Skeletal muscle cell (primary cell): ENCODE measurements at regions not wholly inside any gene's neighbourhood (a gene's known extent, or its start where the extent isn't known, plus 50 kb on each side); places are given as distances from the start of the nearest gene placed in this dataset.
"Not testable (repeated sequence)": the region's sequence is repeated elsewhere in the genome, so short reads cannot be mapped to it uniquely, and the experiment has no call there.

ENCODE experiments used
- DNase-seq: peaks from one replicate; pipeline ENCODE4 v3.0.0-alpha.2; 2010; ENCODE audit warnings: low read depth
- H3K4me3 ChIP-seq: 2 replicates; pipeline ENCODE4 v1.5.1; 2011; ENCODE audit warnings: low read depth, mild to moderate bottlenecking, control low read depth, low read length, moderate library complexity

- no peak for DNase-seq
- H3K4me3 ChIP-seq = no peak overlapping the region
These were observed 156.2 kb upstream of the JARID2 start for GRCh38 chr6:15089569-15090144.

DNA sequence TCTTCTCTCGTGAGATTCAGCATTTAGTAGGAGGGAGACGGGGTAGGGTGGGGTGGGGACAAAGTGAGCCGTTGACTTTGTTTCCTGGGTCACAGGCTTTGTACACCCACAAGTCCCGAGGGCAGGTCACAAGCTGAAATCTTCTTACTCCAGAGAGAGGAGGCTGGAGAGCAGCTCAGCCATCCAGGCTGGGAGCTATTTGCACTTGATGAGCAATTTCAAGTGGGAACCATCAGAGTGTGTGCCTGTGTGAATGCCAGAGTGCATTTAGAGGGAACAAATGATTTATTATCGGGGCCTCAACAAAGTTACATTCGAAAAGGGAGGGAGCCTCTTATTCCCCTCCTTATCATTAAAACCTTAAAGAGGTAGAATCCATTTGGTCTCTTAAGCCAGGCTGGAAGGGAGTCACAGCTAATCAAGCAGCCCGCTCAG is 155.7 kb upstream of the JARID2 start:
- H3K4me3 ChIP-seq = no peak overlapping the region
- no peak for DNase-seq

DNA sequence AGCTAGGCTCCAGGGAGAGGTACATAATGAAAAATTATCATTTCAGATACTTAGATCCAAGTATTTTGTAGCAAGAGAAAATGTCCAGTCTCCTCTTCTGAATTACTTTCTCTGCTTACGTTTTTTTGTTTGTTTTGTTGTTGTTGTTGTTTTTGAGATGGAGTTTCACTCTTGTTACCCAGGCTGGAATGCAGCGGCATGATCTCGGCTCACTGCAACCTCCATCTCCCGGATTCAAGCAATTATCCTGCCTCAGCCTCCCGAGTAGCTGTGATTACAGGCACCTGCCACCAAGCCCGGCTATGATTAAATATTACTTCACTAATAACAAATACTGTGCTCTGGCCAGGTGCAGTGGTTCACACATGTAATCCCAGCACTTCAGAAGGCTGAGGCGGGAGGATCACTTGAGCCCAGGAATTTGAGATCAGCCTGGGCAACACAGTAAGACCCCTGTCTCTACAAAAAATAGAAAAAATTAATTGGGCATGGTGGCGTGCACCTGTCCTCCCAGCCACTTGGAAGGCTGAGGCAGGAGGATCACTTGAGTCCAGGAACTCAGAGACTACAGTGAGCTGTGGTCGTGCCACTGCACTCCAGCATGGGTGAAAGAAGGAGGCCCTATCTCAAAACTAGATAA is 155.0 kb upstream of the JARID2 start:
- no peak for DNase-seq
- no peak overlapping the region for H3K4me3 ChIP-seq

DNA sequence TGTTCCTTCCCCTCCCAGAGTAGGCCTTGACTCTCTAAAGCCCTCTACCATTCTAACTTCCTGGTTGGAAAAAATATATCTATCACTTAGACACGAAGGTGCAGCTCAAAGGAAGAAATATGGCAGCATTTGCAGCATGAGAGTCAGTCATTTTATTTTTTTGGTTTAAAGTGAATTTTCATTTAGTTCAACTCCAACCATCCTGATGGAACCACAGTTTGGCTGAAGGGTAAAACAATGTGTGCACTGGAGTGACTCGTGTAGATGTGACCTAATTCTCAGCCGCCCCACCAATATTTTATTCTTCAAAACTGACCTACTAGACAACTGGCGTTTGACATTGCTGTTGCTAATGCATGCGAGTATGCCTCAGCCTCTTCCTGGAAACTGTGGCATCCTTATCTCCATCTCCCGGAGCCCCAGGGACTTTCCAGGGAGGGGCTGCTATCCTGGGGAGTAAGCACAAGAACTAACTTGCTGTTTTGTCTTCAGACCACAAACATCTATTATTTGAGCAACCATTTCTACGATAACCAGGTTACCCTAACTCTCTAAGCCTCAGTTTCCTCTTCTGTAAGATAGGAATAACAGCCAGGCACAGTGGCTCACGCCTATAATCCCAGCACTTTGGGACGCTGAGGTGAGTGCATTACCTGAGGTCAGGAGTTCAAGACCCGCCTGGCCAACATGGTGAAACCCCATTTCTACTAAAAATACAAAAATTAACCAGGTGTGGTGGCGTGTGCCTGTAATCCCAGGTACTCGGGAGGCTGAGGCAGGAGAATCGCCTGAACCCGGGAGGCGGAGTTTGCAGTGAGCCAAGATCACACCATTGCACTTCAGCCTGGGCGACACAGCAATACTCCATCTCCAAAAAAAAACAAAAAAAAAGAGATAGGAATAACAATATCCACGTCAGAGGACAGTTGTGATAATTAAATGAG is 148.7 kb upstream of the JARID2 start:
- no peak for DNase-seq
- no peak overlapping the region for H3K4me3 ChIP-seq

DNA sequence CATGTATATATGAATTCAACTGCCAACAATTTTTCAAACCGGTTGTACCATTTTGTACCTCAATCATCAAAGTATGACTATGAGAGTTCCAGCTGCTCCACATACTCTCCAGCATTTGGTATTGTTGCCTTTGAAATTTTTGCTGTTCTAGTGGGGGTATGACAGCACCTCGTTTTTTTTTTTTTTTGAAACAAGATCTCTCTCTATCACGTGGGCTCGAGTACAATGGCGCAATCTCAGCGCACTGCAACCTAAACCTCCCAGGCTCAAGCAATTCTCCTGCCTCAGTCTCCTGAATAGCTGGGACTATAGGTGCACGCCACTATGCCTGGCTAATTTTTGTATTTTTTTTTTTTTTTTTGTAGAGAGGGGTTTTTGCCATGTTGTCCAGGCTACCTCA is 144.7 kb upstream of the JARID2 start:
- DNase-seq = no peak
- H3K4me3 ChIP-seq = no peak overlapping the region

- H3K4me3 ChIP-seq = no peak overlapping the region
- DNase-seq = no peak
These were observed 143.6 kb upstream of the JARID2 start for GRCh38 chr6:15102241-15102640.

DNA sequence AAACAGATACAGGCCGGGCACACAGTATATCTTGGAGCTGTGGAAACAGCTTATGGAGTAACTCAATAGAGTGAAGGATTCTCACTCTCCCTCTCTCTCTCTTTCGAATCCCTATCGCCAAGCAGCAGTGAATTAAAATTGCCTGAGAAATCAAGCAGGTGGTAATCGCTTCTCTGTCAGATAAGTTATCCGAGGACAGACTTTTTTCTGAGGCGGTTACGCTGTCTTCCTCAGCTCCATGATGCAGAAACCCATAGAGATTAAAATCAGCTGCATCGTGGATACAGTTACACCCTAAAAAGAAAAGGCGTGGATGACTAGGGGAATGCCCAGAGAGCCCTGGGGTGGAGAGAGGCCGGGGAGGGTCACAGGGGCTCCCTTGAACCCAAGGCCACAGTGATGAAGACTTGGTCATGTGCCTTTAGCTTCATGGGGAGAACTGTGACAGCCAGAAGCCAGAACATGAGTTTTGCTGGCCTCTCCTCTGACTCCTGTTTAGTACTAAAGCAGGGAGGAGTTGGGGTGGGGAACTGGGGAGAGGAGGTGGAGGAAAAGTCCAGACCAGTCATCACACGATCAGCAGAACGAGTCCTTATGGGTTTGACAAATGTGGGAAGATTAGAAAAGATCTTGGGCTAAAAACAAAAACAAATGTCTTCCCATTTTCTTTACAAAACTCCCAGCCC is 138.8 kb upstream of the JARID2 start:
- no peak for DNase-seq
- no peak overlapping the region for H3K4me3 ChIP-seq

DNA sequence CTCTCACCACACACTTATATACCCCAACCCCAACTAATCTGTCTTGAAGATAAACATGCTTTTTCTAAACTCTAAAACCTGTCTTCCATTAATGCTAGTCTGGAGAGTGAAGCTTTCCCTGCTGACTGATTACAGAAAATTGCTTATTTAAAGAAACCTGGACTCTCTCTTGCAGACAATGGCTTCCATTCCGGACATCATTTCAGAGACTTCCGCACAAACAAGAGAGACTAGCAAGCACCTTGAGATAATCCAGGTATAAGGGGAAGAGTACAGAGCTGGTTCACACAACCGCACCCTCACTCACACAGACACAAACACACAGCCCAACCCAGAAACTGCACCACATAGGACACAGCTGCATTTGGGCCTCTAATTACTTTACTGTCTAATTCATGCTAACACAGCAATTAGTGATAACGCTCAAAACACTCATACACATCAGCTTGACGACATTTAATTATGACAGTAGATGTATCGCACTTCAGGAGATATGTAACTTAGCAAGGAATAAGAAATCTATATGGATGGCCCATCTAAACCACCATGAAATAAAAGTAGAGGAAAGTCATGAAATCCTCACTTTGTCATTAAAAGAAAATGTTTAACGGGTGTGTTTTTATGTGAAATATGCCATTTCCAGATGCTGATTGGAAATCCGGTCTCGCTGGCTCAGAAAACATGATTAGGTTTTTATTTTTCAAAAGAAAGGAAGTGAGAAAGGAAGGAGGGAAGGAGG is 138.1 kb upstream of the JARID2 start:
- no peak for DNase-seq
- H3K4me3 ChIP-seq = no peak overlapping the region

- DNase-seq = no peak
- H3K4me3 ChIP-seq = no peak overlapping the region
These were observed 137.5 kb upstream of the JARID2 start for GRCh38 chr6:15108383-15108715.

DNA sequence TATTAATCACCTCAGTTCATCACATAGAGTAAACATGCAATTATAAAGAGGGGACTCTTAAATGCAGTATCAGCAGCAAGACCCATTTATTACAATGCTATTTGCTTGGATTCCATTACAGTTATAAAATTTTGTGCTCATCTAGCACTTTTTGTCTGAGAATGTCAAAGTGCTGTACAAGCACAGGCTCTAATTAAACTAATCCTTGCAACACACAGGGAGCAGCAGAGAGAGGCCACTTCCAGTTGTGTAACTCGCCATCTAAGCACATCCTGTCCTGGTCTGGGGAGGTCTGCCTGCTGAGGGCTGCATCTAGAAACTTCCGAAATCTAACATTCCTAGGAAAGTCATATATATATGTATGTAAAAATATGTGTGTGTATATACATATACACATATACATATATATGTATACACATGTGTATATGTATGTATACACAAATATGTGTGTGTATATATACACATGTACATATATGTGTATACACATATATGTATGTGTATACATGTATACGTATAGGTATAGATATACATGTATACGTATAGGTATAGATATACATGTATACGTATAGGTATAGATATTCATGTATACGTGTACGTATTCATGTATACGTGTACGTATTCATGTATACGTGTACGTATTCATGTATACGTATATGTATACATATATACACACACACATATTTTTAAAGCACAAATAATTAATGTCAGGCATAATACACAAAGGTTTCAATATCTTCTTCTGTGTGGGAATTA is 136.4 kb upstream of the JARID2 start:
- no peak overlapping the region for H3K4me3 ChIP-seq
- no peak for DNase-seq

DNA sequence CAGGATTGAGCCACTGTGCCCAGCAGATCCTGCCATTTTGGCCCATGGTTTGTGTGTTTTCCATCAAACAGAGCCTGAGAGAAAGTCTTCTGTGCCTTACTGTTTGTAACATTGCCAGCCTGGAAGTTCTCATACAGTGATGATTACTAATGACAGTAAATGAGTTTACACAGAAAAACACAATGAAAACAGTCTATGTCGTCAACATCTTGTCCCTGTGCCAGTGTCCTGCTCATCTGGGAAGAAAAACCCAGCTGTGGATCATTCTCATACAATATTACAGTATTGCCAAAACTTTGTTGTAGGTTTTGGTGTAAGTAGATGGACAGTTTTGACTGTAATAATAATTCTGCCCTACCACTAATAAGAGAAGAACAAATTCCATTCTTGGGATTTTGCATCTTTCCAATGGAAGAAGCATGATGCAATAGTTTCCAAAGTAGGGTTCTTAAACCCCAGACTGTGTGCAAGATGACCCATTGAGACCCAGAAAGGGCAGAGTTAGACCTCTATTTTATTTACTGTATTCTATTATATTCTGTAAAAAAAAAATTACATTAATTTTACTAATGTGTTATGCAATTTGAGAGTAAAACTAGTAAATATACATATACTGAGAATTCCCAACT is 135.0 kb upstream of the JARID2 start:
- no peak overlapping the region for H3K4me3 ChIP-seq
- no peak for DNase-seq

GRCh38 chr6:15111576-15111975 is 134.3 kb upstream of the JARID2 start:
- DNase-seq, H3K4me3 ChIP-seq: not testable (repeated sequence)

DNA sequence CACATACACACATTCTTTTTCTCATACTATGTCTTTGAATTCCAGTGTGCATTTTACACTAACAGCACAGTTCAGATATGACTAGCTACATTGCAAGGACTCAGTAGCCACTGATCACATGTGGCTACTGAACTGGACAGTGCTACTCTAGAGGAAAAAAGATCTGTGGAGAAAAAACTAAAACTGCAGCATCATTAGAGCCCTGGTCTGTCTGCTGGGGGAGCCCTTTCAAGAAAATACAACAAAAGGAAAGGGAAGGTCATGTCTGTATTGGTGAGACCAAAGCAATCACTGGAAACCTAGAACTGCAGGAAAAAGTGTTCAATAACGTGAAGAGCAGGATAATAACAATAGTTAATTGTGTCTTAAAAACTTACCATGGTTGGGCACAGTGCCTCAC is 132.3 kb upstream of the JARID2 start:
- no peak for DNase-seq
- H3K4me3 ChIP-seq = no peak overlapping the region

DNA sequence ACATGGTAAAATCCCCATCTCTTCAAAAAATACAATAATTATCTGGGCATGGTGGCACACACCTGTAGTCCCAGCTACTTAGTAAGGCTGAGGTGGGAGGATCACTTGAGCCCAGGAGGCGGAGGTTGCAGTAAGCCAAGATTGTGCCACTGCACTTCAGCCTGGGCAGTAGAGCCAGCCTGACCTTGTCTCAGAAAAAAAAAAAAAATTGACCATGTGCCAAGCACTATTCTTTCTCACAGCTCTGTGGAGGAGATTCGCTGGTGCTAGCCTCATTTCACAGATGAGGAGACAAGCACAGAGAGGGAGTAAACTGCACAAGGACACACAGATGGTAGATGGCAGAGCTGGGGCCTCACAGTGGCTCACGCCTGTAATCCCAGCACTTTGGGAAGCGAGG is 131.8 kb upstream of the JARID2 start:
- no peak for DNase-seq

DNA sequence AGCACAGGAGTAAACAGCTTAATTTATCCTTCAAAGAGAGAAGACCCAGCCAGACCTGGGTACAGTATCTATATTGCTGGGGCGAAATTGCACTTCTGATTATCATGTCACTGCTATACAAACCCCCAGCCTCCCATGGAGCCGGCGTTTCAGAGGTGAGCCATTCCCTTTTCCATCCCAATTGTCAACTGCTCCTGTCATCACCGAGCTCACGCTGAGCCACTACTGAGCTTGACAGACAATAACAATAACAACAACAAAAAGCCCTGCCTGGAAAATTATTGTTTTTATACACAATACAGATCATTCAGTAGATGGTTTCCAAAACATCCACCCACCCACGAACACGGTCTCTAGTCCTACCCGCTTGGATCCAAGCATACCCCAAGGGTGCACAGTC is 129.0 kb upstream of the JARID2 start:
- DNase-seq = no peak
- no peak overlapping the region for H3K4me3 ChIP-seq

More for the DNA sequence above, 131.8 kb upstream of the JARID2 start:
- H3K4me3 ChIP-seq = no peak overlapping the region

GRCh38 chr6:15121443-15121842 is 124.4 kb upstream of the JARID2 start:
- DNase-seq = no peak
- no peak overlapping the region for H3K4me3 ChIP-seq

DNA sequence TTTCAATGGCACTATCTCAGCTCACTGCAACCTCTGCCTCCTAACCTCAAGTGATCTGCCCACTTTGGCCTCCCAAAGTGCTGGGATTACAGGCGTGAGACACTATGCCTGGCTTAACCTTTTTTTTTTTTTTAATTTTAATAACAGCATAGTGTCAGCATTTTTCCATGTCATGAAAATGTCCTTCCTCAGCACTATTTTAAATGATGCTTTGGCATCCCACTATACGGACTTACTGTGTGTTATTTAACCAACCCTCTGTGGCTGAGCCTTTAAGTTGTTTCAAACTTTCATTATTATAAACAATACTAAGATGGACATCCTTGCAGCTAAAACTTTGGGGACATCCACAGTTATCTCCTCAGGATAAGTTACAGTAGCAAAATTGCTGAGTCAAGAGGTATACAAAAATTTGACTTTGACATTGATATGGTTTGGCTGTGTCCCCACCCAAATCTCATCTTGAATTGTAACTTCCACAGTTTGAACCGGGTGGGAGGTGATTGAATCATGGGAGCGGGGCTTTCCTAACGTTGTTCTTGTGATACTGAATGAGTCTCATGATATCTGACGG is 123.8 kb upstream of the JARID2 start:
- no peak for DNase-seq

DNA sequence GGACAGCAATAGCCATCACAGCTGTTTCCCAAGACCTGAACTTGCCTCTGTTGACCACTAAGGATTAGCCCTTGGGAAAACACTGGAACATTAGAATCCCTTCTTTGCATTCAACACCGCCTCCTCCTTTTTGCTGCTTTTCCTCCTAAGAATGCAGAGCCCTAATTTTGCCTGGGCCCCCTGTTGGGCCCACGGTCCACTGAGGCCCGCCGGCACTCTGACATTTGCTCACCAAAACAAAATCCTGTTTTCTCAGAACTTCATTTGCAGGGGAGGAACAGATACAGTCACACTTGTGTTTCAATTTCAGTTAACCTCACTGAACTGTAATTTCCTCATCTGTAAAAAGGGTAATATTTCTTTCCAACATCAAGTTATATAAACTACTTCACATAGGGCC is 116.0 kb upstream of the JARID2 start:
- no peak for DNase-seq
- H3K4me3 ChIP-seq = no peak overlapping the region

More for the DNA sequence above, 123.8 kb upstream of the JARID2 start:
- H3K4me3 ChIP-seq = no peak overlapping the region
